Neural progenitor cell (in vitro differentiated cells): ENCODE measurements at regions not wholly inside any gene's neighbourhood (a gene's known extent, or its start where the extent isn't known, plus 50 kb on each side); places are given as distances from the start of the nearest gene placed in this dataset.
"Not testable (repeated sequence)": the region's sequence is repeated elsewhere in the genome, so short reads cannot be mapped to it uniquely, and the experiment has no call there.

Experiments
- DNase-seq: peaks from one replicate; pipeline ENCODE4 v3.0.0-alpha.2; 2016; ENCODE audit warnings: low spot score
- H2AFZ ChIP-seq: fragments of 200-600 bp; sonication (generic); replicated peaks from 2 replicates; pipeline ENCODE4 v1.6.1; 2016; ENCODE audit warnings: antibody characterized with exemption
- H3F3A ChIP-seq: fragments of 200-600 bp; sonication (generic); 2 replicates; pipeline ENCODE4 v1.6.1; 2016; ENCODE audit warnings: antibody characterized with exemption, low read depth
- H3K27ac ChIP-seq: fragments of 200-600 bp; sonication (generic); 2 replicates; pipeline ENCODE4 v1.5.1; 2016; ENCODE audit warnings: mild to moderate bottlenecking
- H3K27me3 ChIP-seq: fragments of 200-600 bp; sonication (generic); 2 replicates; pipeline ENCODE4 v1.6.1; 2016; ENCODE audit warnings: mild to moderate bottlenecking, moderate library complexity
- H3K36me3 ChIP-seq: fragments of 200-600 bp; sonication (generic); 2 replicates; pipeline ENCODE4 v1.5.1; 2016
- H3K4me1 ChIP-seq: fragments of 200-600 bp; sonication (generic); 2 replicates; pipeline ENCODE4 v1.6.1; 2016; ENCODE audit warnings: mixed run types
- H3K4me2 ChIP-seq: fragments of 200-600 bp; sonication (generic); 2 replicates; pipeline ENCODE4 v1.6.1; 2016
- H3K4me3 ChIP-seq: fragments of 200-600 bp; sonication (generic); 2 replicates; pipeline ENCODE4 v1.5.1; 2016
- H3K79me2 ChIP-seq: fragments of 200-600 bp; sonication (generic); 2 replicates; pipeline ENCODE4 v1.6.1; 2016; ENCODE audit warnings: low read depth
- H3K9ac ChIP-seq: fragments of 200-600 bp; sonication (generic); 2 replicates; pipeline ENCODE4 v1.6.1; 2016
- H3K9me3 ChIP-seq: fragments of 200-600 bp; sonication (generic); 2 replicates; pipeline ENCODE4 v1.5.1; 2016; ENCODE audit warnings: low read depth
- H4K20me1 ChIP-seq: fragments of 200-600 bp; sonication (generic); 2 replicates; pipeline ENCODE4 v1.6.1; 2016; ENCODE audit warnings: low read depth
- H3K27ac Mint-ChIP-seq: 3 replicates; pipeline ENCODE4 v1.8.0; 2021; ENCODE audit warnings: mixed read lengths
- H3K27me3 Mint-ChIP-seq: 2 replicates; pipeline ENCODE4 v1.8.0; 2022; ENCODE audit warnings: low read depth, mild to moderate bottlenecking, inconsistent platforms, moderate library complexity, mixed read lengths; ENCODE audit not compliant: insufficient read depth
- H3K36me3 Mint-ChIP-seq: 3 replicates; pipeline ENCODE4 v1.8.0; 2021; ENCODE audit warnings: mixed read lengths
- H3K4me1 Mint-ChIP-seq: 3 replicates; pipeline ENCODE4 v1.8.0; 2021; ENCODE audit warnings: mixed read lengths
- H3K4me3 Mint-ChIP-seq: 3 replicates; pipeline ENCODE4 v1.8.0; 2021; ENCODE audit warnings: mild to moderate bottlenecking, moderate library complexity, mixed read lengths
- H3K9me3 Mint-ChIP-seq: 3 replicates; pipeline ENCODE4 v1.8.0; 2020; ENCODE audit warnings: mixed read lengths
- EZH2 ChIP-seq: fragments of 200-600 bp; sonication (generic); IDR thresholded peaks from 2 replicates; pipeline ENCODE4 v1.6.1; 2017; ENCODE audit warnings: antibody characterized with exemption, mild to moderate bottlenecking, moderate library complexity
- EZH2phosphoT487 ChIP-seq: fragments of 200-600 bp; sonication (generic); IDR thresholded peaks from 2 replicates; pipeline ENCODE4 v1.6.1; 2017; ENCODE audit warnings: antibody characterized with exemption
- TF ChIP-seq, protein P1 (sequence below): fragments of 200-600 bp; sonication (generic); IDR thresholded peaks from 2 replicates; pipeline ENCODE4 v1.5.1; 2017; ENCODE audit warnings: antibody characterized with exemption, mild to moderate bottlenecking

DNA sequence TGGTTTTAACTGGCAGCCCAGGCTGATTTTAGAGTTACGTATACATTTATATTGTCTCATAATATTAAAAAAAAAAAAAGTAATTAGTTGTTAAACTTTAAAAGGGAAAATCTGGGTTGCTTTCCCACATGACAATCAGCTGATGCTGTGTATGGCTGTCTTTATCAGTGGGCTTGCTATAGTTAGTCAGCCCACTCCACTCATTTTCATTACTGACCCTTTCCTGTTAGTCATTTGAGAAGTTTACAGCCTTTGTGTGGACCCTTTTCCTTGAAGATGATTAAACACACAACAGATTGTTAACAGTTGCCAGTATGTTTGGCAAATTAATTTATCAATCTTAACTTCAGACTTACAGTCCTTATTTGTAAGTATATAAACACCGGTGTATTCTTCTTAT is 164.5 kb upstream of the AGR3 start:
- Histone ChIP-seq H3K27me3 (no peaks in the 10 kb centered on the region), H3K9me3 (no peaks in the 10 kb centered on the region), H3K4me2 (no peak overlapping the region), H3K27ac (no peak overlapping the region), H4K20me1 (no peaks in the 10 kb centered on the region), H3K4me1 (peaks cover 7% of the 10 kb centered on the region), H2AFZ (no peak overlapping the region), H3K9ac (no peak overlapping the region), H3K36me3 (no peaks in the 10 kb centered on the region), H3K4me3 (no peak overlapping the region), H3F3A (no peaks in the 10 kb centered on the region), H3K79me2 (no peaks in the 10 kb centered on the region)
- no peaks in the 10 kb centered on the region for H3K36me3 Mint-ChIP-seq
- H3K4me1 Mint-ChIP-seq: peaks cover 19% of the 10 kb centered on the region
- DNase-seq: no peak
- H3K27ac Mint-ChIP-seq: no peak overlapping the region
- H3K9me3 Mint-ChIP-seq: no peaks in the 10 kb centered on the region
- TF ChIP-seq, protein P1, sequence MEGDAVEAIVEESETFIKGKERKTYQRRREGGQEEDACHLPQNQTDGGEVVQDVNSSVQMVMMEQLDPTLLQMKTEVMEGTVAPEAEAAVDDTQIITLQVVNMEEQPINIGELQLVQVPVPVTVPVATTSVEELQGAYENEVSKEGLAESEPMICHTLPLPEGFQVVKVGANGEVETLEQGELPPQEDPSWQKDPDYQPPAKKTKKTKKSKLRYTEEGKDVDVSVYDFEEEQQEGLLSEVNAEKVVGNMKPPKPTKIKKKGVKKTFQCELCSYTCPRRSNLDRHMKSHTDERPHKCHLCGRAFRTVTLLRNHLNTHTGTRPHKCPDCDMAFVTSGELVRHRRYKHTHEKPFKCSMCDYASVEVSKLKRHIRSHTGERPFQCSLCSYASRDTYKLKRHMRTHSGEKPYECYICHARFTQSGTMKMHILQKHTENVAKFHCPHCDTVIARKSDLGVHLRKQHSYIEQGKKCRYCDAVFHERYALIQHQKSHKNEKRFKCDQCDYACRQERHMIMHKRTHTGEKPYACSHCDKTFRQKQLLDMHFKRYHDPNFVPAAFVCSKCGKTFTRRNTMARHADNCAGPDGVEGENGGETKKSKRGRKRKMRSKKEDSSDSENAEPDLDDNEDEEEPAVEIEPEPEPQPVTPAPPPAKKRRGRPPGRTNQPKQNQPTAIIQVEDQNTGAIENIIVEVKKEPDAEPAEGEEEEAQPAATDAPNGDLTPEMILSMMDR: no peak
- TF ChIP-seq EZH2phosphoT487 (no peak), EZH2 (no peak)
- no peaks in the 10 kb centered on the region for H3K27me3 Mint-ChIP-seq
- H3K4me3 Mint-ChIP-seq: no peak overlapping the region

DNA sequence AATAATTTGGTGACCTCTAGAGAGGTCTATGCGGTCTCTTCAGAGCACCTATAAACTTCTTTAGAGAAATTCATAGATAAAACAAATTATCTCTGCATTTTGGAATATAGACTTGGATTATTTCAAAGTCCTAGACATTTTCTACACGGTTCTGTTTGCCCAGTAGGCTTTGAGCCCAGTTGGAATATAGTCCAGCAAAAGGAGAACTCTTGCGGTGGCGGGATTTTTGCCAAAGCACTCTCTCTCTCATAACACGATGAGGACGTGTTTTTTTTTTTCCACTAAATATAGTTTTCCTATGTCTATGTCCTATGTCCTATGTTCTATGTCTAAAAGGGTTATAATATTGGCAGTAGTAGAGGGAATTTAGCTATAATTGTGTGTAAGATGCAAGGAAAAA is 164.9 kb upstream of the AGR3 start:
- TF ChIP-seq, protein P1: no peak
- TF ChIP-seq EZH2 (no peak), EZH2phosphoT487 (no peak)
- Mint-ChIP-seq H3K36me3 (no peaks in the 10 kb centered on the region), H3K27ac (no peak overlapping the region), H3K4me3 (no peak overlapping the region), H3K4me1 (peaks cover 16% of the 10 kb centered on the region), H3K27me3 (no peaks in the 10 kb centered on the region), H3K9me3 (no peaks in the 10 kb centered on the region)
- H3K27ac ChIP-seq: no peak overlapping the region
- no peaks in the 10 kb centered on the region for H3K79me2 ChIP-seq
- H3F3A ChIP-seq: no peaks in the 10 kb centered on the region
- no peak overlapping the region for H2AFZ ChIP-seq
- no peak for DNase-seq
- no peaks in the 10 kb centered on the region for H4K20me1 ChIP-seq
- H3K4me1 ChIP-seq: peaks cover 7% of the 10 kb centered on the region
- H3K9ac ChIP-seq: no peak overlapping the region
- H3K36me3 ChIP-seq: no peaks in the 10 kb centered on the region
- no peaks in the 10 kb centered on the region for H3K9me3 ChIP-seq
- H3K4me3 ChIP-seq: no peak overlapping the region
- no peak overlapping the region for H3K4me2 ChIP-seq
- H3K27me3 ChIP-seq: no peaks in the 10 kb centered on the region

DNA sequence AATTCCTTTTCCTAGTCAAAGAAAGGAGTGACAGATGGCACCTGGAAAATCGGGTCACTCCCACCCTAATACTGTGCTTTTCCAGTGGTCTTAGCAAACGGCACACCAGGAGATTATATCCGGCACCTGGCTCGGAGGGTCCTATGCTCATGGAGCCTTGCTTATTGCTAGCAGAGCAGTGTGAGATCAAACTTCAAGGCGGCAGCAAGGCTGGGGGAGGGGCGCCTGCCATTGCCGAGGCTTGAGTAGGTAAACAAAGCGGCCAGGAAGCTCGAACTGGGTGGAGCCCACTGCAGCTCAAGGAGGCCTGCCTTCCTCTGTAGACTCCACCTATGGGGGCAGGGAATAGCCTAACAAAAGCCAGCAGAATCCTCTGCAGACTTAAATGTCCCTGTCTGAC is 171.4 kb upstream of the AGR3 start:
- not testable (repeated sequence) for H3K27me3 Mint-ChIP-seq, H4K20me1 ChIP-seq, H3K27me3 ChIP-seq, H2AFZ ChIP-seq, H3K27ac ChIP-seq, H3K36me3 Mint-ChIP-seq, H3K9me3 ChIP-seq, H3K36me3 ChIP-seq, H3K4me3 Mint-ChIP-seq, H3K4me3 ChIP-seq, H3K4me1 ChIP-seq, H3K4me1 Mint-ChIP-seq, H3K27ac Mint-ChIP-seq, H3K9ac ChIP-seq, H3F3A ChIP-seq, DNase-seq, H3K4me2 ChIP-seq, H3K79me2 ChIP-seq
- peaks cover 14% of the 10 kb centered on the region for H3K9me3 Mint-ChIP-seq

DNA sequence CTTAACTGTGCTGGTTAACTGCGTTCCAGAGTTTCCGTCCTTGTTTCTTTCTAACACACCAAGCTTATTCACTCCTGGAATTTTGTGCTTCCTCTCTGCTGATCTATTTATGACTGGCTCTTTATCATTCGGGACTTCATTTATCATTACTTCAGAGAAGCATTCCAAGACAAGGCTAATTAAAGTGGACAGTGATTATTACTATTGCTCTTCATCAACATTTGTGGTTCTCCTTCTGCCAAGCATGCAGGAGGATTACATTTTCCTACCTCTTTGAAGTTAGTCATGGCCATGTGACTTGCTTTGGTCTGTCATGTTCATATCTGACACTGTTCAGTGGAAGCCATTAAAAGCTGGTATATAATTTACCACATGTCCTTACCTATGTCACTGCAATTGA is 172.4 kb upstream of the AGR3 start:
- no peak overlapping the region for H2AFZ ChIP-seq
- DNase-seq: no peak
- no peak overlapping the region for H3K27ac ChIP-seq
- H3K9me3 ChIP-seq: no peaks in the 10 kb centered on the region
- no peaks in the 10 kb centered on the region for H3K27me3 Mint-ChIP-seq
- H3K4me1 ChIP-seq: no peaks in the 10 kb centered on the region
- H3K4me3 Mint-ChIP-seq: no peak overlapping the region
- no peaks in the 10 kb centered on the region for H3K79me2 ChIP-seq
- TF ChIP-seq, protein P1: no peak
- TF ChIP-seq EZH2phosphoT487 (no peak), EZH2 (no peak)
- H4K20me1 ChIP-seq: no peaks in the 10 kb centered on the region
- no peak overlapping the region for H3K9ac ChIP-seq
- H3K27ac Mint-ChIP-seq: no peak overlapping the region
- H3K36me3 Mint-ChIP-seq: peaks cover 6% of the 10 kb centered on the region
- no peaks in the 10 kb centered on the region for H3F3A ChIP-seq
- no peaks in the 10 kb centered on the region for H3K36me3 ChIP-seq
- no peak overlapping the region for H3K4me2 ChIP-seq
- no peaks in the 10 kb centered on the region for H3K27me3 ChIP-seq
- no peak overlapping the region for H3K4me3 ChIP-seq
- H3K9me3 Mint-ChIP-seq: peaks cover 14% of the 10 kb centered on the region
- no peaks in the 10 kb centered on the region for H3K4me1 Mint-ChIP-seq
